Neural progenitor cell (in vitro differentiated cells): ENCODE measurements at regions not wholly inside any gene's neighbourhood (a gene's known extent, or its start where the extent isn't known, plus 50 kb on each side); places are given as distances from the start of the nearest gene placed in this dataset.

Experiments used
- DNase-seq: peaks from one replicate; pipeline ENCODE4 v3.0.0-alpha.2; 2016; ENCODE audit warnings: low spot score
- H2AFZ ChIP-seq: fragments of 200-600 bp; sonication (generic); replicated peaks from 2 replicates; pipeline ENCODE4 v1.6.1; 2016; ENCODE audit warnings: antibody characterized with exemption
- H3F3A ChIP-seq: fragments of 200-600 bp; sonication (generic); 2 replicates; pipeline ENCODE4 v1.6.1; 2016; ENCODE audit warnings: antibody characterized with exemption, low read depth
- H3K27ac ChIP-seq: fragments of 200-600 bp; sonication (generic); 2 replicates; pipeline ENCODE4 v1.5.1; 2016; ENCODE audit warnings: mild to moderate bottlenecking
- H3K27me3 ChIP-seq: fragments of 200-600 bp; sonication (generic); 2 replicates; pipeline ENCODE4 v1.6.1; 2016; ENCODE audit warnings: mild to moderate bottlenecking, moderate library complexity
- H3K36me3 ChIP-seq: fragments of 200-600 bp; sonication (generic); 2 replicates; pipeline ENCODE4 v1.5.1; 2016
- H3K4me1 ChIP-seq: fragments of 200-600 bp; sonication (generic); 2 replicates; pipeline ENCODE4 v1.6.1; 2016; ENCODE audit warnings: mixed run types
- H3K4me2 ChIP-seq: fragments of 200-600 bp; sonication (generic); 2 replicates; pipeline ENCODE4 v1.6.1; 2016
- H3K4me3 ChIP-seq: fragments of 200-600 bp; sonication (generic); 2 replicates; pipeline ENCODE4 v1.5.1; 2016
- H3K79me2 ChIP-seq: fragments of 200-600 bp; sonication (generic); 2 replicates; pipeline ENCODE4 v1.6.1; 2016; ENCODE audit warnings: low read depth
- H3K9ac ChIP-seq: fragments of 200-600 bp; sonication (generic); 2 replicates; pipeline ENCODE4 v1.6.1; 2016
- H3K9me3 ChIP-seq: fragments of 200-600 bp; sonication (generic); 2 replicates; pipeline ENCODE4 v1.5.1; 2016; ENCODE audit warnings: low read depth
- H4K20me1 ChIP-seq: fragments of 200-600 bp; sonication (generic); 2 replicates; pipeline ENCODE4 v1.6.1; 2016; ENCODE audit warnings: low read depth
- H3K27ac Mint-ChIP-seq: 3 replicates; pipeline ENCODE4 v1.8.0; 2021; ENCODE audit warnings: mixed read lengths
- H3K27me3 Mint-ChIP-seq: 2 replicates; pipeline ENCODE4 v1.8.0; 2022; ENCODE audit warnings: low read depth, mild to moderate bottlenecking, inconsistent platforms, moderate library complexity, mixed read lengths; ENCODE audit not compliant: insufficient read depth
- H3K36me3 Mint-ChIP-seq: 3 replicates; pipeline ENCODE4 v1.8.0; 2021; ENCODE audit warnings: mixed read lengths
- H3K4me1 Mint-ChIP-seq: 3 replicates; pipeline ENCODE4 v1.8.0; 2021; ENCODE audit warnings: mixed read lengths
- H3K4me3 Mint-ChIP-seq: 3 replicates; pipeline ENCODE4 v1.8.0; 2021; ENCODE audit warnings: mild to moderate bottlenecking, moderate library complexity, mixed read lengths
- H3K9me3 Mint-ChIP-seq: 3 replicates; pipeline ENCODE4 v1.8.0; 2020; ENCODE audit warnings: mixed read lengths
- CTCF ChIP-seq: fragments of 200-600 bp; sonication (generic); IDR thresholded peaks from 2 replicates; pipeline ENCODE4 v1.5.1; 2017; ENCODE audit warnings: antibody characterized with exemption, mild to moderate bottlenecking
- EZH2 ChIP-seq: fragments of 200-600 bp; sonication (generic); IDR thresholded peaks from 2 replicates; pipeline ENCODE4 v1.6.1; 2017; ENCODE audit warnings: antibody characterized with exemption, mild to moderate bottlenecking, moderate library complexity
- EZH2phosphoT487 ChIP-seq: fragments of 200-600 bp; sonication (generic); IDR thresholded peaks from 2 replicates; pipeline ENCODE4 v1.6.1; 2017; ENCODE audit warnings: antibody characterized with exemption

GRCh38 chr3:102059145-102059943 lies 210.0 kb downstream of the NFKBIZ start:
- Histone ChIP-seq H3K9ac (no peak overlapping the region), H4K20me1 (no peaks in the 10 kb centered on the region), H3K4me2 (no peak overlapping the region), H3K4me1 (no peaks in the 10 kb centered on the region), H3K79me2 (no peaks in the 10 kb centered on the region), H3F3A (no peaks in the 10 kb centered on the region), H3K27me3 (no peaks in the 10 kb centered on the region), H3K9me3 (no peaks in the 10 kb centered on the region), H3K4me3 (no peak overlapping the region), H3K36me3 (no peaks in the 10 kb centered on the region), H2AFZ (no peak overlapping the region), H3K27ac (no peak overlapping the region)
- no peak for DNase-seq
- TF ChIP-seq EZH2 (no peak), EZH2phosphoT487 (no peak), CTCF (no peak)
- H3K27ac Mint-ChIP-seq = no peak overlapping the region
- no peak overlapping the region for H3K4me3 Mint-ChIP-seq
- no peaks in the 10 kb centered on the region for H3K27me3 Mint-ChIP-seq
- no peaks in the 10 kb centered on the region for H3K36me3 Mint-ChIP-seq
- H3K4me1 Mint-ChIP-seq = no peaks in the 10 kb centered on the region
- no peaks in the 10 kb centered on the region for H3K9me3 Mint-ChIP-seq

DNA sequence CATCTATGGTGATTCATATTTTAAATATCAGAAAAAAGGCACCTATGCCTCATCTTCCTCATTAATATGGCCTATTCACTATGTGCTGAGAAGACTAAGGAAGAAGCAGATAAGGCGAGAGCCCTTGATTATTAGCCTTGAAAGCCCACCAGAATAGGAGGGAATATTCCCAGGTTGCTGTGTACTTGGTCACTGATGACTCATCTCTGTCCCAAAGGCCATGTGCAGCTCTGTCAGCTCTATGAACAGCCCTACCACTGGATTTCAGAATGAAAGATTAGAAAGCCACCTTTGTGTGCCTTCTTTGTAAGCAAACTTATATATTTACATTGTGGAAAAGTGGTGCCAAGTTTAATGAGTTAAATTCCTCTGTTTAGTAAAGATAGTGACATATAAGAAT lies 211.5 kb downstream of the NFKBIZ start:
- no peaks in the 10 kb centered on the region for H3F3A ChIP-seq
- no peak for DNase-seq
- Mint-ChIP-seq H3K27me3 (no peaks in the 10 kb centered on the region), H3K9me3 (no peaks in the 10 kb centered on the region), H3K4me1 (no peaks in the 10 kb centered on the region), H3K27ac (no peak overlapping the region), H3K36me3 (no peaks in the 10 kb centered on the region), H3K4me3 (no peak overlapping the region)
- no peaks in the 10 kb centered on the region for H3K9me3 ChIP-seq
- TF ChIP-seq EZH2 = no peak
- H3K4me3 ChIP-seq = no peak overlapping the region
- no peak overlapping the region for H3K27ac ChIP-seq
- H3K79me2 ChIP-seq = no peaks in the 10 kb centered on the region
- no peaks in the 10 kb centered on the region for H3K27me3 ChIP-seq
- H2AFZ ChIP-seq = no peak overlapping the region
- no peaks in the 10 kb centered on the region for H3K36me3 ChIP-seq
- H4K20me1 ChIP-seq = no peaks in the 10 kb centered on the region
- no peak overlapping the region for H3K4me2 ChIP-seq
- H3K9ac ChIP-seq = no peak overlapping the region
- H3K4me1 ChIP-seq = no peaks in the 10 kb centered on the region

- no peak overlapping the region for H3K4me3 Mint-ChIP-seq
- Histone ChIP-seq H3K79me2 (no peaks in the 10 kb centered on the region), H3K36me3 (no peaks in the 10 kb centered on the region), H4K20me1 (no peaks in the 10 kb centered on the region), H3F3A (no peaks in the 10 kb centered on the region), H3K9ac (no peak overlapping the region), H3K27me3 (no peaks in the 10 kb centered on the region), H3K9me3 (no peaks in the 10 kb centered on the region), H3K4me2 (no peak overlapping the region), H3K4me3 (no peak overlapping the region), H3K27ac (no peak overlapping the region), H3K4me1 (no peaks in the 10 kb centered on the region), H2AFZ (no peak overlapping the region)
- H3K9me3 Mint-ChIP-seq = no peaks in the 10 kb centered on the region
- H3K27ac Mint-ChIP-seq = no peak overlapping the region
- TF ChIP-seq EZH2 (no peak), EZH2phosphoT487 (no peak), CTCF (no peak)
- no peak for DNase-seq
- no peaks in the 10 kb centered on the region for H3K27me3 Mint-ChIP-seq
- no peaks in the 10 kb centered on the region for H3K4me1 Mint-ChIP-seq
- H3K36me3 Mint-ChIP-seq = no peaks in the 10 kb centered on the region
Measured at GRCh38 chr3:102063572-102063971, 214.3 kb downstream of the NFKBIZ start.

GRCh38 chr3:102066470-102066869 lies 217.2 kb downstream of the NFKBIZ start:
- Histone ChIP-seq H3K27me3 (no peaks in the 10 kb centered on the region), H3F3A (no peaks in the 10 kb centered on the region), H3K4me1 (no peaks in the 10 kb centered on the region), H4K20me1 (no peaks in the 10 kb centered on the region), H3K79me2 (no peaks in the 10 kb centered on the region), H3K9me3 (no peaks in the 10 kb centered on the region), H3K27ac (no peak overlapping the region), H3K36me3 (no peaks in the 10 kb centered on the region), H3K4me3 (no peak overlapping the region), H2AFZ (no peak overlapping the region), H3K4me2 (no peak overlapping the region), H3K9ac (no peak overlapping the region)
- no peaks in the 10 kb centered on the region for H3K36me3 Mint-ChIP-seq
- H3K27me3 Mint-ChIP-seq = no peaks in the 10 kb centered on the region
- no peak for DNase-seq
- TF ChIP-seq EZH2 (no peak), EZH2phosphoT487 (no peak), CTCF (no peak)
- H3K9me3 Mint-ChIP-seq = no peaks in the 10 kb centered on the region
- no peak overlapping the region for H3K4me3 Mint-ChIP-seq
- no peak overlapping the region for H3K27ac Mint-ChIP-seq
- no peaks in the 10 kb centered on the region for H3K4me1 Mint-ChIP-seq
